HG03108 (cell line): ENCODE measurements at regions not wholly inside any gene's neighbourhood (a gene's known extent, or its start where the extent isn't known, plus 50 kb on each side); places are given as distances from the start of the nearest gene placed in this dataset.

Experiments used
- ATAC-seq: cut with Tn5 transposase; IDR thresholded peaks from one replicate; pipeline ENCODE4 v1.9.1; 2021; ENCODE audit warnings: moderate library complexity; ENCODE audit not compliant: unreplicated experiment

DNA sequence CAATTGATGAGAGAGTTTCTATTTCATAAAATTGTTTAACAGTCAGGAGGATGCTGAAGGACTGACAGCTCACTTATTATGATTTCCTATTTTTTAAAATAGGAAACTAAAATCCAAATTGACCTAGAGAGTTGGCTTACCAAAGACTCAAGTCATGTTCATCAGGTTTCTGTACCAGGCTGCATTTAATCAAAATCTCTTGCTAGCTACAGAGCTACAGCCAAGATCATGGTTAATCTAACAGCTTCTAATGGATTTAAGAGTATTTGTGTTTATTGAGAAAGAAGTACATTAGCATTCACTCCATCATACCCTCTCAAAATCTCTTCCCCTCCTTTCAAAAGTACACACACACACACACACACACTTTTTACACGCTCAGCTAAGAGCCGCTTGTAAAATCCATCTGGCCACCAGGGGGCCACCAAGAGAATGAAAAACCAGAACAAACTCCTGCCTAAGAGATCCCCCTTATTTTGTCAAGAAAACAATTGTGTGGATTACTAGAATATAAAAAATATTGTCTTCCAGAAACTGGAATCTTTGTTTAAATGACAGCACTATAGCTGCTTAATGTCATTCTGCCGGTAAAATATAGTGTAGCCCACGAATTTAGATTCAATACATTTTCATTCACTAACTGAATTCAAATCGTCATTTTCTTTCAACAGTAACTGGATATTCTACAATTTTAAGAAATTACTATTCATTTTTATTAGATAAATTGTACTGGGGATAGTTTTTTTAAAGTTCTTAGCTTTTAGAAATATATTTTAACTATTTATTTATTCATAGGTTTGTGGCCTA lies 334.0 kb downstream of the BTG1 start:
- no peak for ATAC-seq

DNA sequence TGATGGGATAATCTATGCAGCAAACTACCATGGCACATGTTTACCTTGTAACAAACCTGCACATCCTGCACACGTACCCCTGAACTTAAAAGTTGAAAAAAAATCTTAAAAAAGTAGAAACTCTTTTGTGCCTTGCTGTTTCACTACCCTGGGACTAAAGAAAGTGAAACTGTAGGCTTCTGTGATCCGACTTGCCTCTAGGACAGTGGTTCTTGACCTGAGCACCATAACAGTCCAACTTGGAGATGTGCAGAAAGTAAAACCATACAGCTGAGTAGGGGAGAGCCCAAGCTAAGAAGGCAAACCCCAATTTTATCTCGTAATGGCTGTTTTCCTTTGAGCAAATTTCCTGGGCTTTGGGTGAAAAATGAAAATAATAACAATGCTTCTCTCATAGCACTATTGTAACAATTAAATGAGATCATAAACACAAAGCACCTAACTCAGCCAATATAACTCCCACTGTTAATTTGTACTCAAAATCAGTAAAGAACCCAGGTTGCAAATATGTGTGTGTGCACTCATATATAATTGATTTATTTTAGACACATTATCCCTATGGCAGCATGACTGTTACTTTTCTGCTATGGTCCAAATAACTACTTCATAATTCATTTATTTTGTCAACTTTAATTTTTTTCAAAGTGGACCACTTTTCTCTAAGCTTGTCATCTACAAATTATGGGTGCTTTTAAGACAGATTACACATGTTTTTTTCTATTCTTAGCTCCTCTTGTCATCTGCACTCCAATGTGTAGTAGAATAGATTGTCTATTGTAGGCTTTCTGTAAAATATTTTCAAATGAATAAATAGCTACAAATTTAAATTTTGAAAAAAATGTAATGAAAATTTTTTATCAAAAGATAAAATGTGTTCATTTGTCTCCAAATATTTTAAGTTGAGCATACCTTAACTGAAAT lies 334.9 kb downstream of the BTG1 start:
- ATAC-seq: no peak

DNA sequence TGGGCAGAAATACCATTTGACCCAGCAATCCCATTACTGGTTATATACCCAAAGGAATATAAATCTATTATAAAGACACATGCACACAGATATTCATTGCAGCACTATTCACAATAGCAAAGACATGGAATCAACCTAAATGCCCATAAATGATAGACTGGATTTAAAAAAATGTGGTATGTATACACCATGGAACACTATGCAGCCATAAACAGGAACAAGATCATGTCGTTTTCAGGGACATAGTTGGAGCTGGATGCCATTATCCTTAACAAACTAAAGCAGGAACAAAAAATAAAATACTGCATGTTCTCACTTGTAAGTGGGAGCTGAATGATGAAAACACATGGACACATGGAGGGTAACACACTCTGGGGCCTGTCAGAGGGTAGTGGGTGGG lies 335.6 kb downstream of the BTG1 start:
- no peak for ATAC-seq

DNA sequence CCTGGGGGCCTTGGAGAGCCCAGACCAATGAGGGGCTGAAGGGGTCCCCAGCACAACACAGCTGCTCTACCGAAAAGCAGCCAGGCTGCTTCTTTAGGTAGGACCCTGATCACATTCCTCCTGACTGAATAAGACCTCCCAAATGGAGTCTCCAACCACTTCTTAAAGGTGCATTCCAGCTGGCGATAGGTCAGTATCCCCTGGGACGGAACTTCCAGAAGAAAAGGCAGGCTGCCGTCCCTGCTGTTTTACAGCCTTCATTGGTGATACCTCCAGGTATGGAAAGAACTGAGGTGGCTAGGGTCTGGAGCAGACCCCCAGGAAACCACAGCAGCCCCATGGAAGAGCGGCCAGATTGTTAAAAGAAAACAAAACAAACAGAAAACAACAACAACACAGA lies 340.6 kb downstream of the BTG1 start:
- ATAC-seq: no peak

DNA sequence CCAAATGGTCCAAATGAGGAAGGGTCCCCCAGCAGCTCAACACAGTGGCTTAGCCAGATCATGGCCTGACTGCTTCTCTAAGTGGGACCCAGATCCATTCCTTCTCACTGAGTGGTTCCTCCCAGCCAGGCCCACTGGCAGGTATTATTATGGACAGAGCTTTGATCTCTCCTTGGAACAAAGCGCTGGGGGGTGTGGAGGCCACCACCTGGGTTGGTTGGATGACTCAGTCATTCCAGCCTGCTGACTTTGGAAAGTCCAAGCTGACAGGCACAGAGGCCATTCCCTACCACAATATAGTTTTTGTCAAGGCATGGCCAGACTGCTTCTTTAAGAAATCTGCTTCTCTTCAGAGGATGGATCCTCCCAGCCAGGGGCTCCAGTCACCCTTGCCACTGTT lies 341.1 kb downstream of the BTG1 start:
- ATAC-seq: no peak

DNA sequence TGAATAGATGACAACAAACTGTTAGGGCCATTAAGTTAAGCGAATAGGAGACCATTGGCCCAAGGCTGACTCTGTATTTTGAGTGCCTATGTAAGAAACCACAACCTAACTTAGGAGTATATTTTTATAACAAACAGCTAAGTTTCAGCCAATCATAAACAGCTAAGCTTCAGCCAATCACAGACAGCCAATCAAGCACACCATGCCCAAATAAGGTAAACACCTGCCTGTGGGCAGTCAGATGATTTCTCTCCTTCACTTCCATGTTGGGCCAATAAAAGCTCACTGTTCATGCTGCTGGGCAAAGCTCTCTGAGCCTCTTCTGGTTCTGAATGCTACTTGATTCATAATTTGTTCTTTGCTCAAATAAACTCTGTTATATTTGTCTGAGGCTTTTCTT lies 344.6 kb downstream of the BTG1 start:
- ATAC-seq: no peak

DNA sequence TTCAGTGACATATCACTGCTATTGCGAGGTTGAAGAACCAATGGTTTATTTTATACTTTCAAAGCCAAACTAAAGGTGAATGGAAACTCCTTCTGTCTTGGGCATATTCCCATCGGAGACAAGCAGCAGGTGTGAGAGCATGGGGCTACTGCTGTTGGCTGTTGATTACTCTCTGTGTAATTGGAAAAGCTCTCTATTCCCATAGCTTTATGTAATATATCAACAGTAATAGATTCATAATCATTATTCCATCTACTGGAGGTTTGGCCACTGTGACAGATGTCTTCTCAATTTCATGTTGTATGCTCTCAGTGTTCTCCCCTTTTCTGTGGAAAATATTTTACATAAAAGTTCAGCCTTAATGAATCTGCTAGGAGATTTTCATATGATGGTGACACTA lies 352.0 kb downstream of the BTG1 start:
- no peak for ATAC-seq

DNA sequence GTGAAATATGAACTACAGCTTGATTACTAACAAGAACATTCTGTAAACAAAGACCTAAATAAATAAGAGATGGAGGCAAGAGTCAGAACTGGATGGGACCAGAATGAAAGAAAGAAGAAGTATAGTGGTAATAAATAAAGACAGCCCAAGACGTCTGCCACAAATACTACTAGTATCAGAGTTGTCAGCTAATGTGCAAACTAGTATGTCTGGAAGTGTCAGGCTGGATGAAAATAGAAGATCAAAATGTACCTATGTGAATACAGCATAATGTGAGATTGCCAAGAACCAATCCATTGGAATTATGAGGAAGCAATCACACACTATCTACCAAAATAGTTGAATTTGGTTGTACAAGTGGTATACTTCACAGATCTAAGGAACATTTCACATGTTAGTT lies 353.0 kb downstream of the BTG1 start:
- no peak for ATAC-seq

DNA sequence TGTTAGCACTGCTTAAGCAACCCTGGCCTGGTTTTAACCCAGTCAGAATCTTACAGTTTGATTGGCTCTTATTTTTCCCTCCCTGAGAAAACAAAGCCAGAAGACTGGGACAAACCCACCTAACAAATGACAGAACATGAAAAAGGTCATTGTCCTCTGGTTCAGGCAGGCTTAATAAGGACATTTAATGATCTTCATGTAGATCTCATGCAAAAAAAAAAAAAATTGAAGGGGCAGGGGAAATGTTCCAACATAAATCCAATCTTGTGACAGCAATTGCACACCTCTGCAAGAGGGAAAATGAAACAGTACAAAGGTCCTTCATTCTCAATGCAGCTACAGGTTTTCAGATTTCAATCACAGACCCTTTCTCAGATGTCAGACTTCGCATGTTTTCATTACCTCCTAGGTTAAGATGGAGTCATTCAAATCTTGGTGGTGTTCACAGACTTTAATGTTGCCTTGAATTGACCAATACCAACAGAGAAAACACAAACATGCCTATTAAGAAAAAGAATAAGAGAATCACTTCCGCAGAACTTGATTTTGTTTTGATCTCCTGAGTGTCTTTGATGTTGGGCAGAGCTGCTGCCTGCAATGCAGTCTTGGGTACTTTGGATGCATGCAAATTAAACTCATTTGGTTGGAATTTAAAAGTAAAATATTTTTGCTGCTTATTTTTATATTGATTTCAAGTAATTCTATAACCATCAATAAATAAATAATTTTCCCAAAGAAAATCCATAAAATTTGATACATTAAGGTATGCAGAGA lies 359.0 kb downstream of the BTG1 start:
- ATAC-seq: no peak

DNA sequence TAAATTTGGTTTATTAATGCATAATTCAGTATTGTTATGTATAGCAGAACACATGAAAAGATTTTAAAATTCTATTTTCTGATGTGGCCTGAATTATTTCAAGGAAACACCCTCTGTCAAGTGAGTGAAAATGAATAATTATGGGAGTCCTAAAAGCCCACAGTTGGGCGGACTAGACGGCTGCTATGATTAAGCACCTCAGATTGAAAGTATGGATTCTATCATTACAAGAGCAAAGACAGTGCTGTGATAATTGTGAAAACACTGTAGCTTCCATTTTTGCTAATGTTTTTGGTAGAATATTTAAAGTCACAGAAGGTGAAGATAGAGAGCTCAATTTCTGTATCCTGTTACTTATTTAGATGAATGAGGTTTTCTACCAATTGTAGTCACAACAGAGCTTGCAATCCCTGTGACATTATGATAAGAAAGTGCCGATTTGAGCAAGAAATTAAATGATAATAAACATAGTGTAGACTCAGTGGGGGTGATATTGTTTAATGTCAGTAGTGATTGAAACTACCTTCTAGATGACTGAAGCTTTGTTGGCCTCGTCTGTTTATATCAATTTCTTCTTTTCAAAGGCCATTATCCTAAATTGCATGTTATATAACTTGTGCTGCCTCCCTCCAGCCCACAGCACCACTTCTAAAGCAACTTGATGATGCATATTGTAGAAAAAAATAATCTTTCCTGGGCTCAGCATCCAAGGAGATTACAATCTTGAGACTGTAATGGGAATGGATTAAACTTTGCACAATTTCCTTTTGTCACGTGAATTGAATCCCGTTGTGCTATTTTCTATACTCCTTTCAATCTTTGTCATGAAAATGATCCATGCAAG lies 359.8 kb downstream of the BTG1 start:
- ATAC-seq: no peak

DNA sequence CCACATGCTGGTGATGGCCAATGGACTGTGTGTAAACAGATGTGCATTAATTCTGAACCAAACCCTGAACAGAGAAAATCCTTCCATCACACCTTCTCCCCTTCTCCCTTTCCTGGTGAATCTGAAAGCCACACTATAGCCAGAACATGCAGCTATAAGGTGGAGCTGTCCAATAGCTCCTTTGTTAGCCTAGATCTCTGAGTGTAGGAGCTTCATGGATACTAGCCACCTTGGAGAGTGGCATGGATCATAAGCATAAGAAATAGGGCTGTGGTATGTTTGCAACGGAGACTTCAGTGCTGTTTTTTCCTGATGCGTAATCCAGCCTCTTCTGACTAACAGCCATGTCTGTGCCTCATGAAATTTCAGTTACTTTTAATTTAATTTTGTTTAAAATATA lies 364.5 kb downstream of the BTG1 start:
- no peak for ATAC-seq

DNA sequence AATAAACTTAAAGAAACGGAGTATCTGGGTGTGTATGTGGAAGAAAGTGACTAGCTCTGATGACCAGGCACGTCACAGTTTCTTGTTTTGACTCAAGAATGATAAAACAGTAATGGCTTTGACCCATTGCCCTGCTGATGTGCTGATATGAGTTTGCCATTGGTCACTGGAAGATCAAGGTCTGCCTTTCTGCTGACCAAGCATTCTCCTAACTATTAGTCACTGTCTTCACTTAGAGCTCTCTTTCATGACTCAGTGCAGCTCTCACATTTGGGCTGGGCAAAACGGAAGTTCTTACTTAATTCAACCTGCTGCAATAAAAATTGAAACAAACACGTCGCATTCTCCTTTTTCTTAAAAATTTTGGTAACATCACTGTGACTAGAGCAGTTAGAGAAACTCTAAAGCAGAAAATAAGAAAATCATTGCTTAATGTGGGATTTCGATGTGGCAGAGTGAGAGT lies 366.7 kb downstream of the BTG1 start:
- peak; percentile 94 for ATAC-seq

DNA sequence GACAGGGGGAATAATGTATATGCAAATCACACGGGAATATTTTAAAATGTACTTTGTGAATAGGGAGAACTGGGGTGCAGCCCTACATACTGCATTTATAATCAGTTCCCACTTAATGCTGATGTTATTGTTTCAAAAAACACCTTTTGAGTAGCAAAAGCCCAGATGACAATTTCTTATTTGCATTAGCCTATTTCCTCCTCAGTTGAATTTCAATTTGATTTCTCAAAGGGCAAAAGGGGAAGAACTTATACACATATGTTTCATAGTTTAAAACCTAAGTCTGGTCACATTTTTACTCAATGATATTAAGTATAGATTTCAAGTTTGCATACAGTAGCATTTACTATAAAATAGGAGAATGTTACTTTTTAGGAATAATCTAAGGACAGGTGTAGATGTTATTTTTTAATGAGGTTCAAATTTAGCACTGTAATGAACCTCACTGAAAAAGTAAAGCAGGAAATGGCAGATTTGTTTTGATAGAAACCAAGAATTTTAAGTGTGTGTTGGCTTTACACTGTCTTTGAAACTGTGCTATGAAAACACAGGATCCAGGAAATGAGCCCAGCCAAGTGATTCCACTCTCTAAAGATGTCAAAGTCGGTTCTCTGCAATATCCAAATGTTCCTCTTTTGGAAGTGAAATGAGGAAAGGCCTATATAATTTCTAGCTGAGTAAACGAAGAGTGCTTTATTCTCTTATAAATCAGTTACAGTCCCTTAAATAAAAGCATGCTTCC lies 367.4 kb downstream of the BTG1 start:
- ATAC-seq: peak; percentile 50

DNA sequence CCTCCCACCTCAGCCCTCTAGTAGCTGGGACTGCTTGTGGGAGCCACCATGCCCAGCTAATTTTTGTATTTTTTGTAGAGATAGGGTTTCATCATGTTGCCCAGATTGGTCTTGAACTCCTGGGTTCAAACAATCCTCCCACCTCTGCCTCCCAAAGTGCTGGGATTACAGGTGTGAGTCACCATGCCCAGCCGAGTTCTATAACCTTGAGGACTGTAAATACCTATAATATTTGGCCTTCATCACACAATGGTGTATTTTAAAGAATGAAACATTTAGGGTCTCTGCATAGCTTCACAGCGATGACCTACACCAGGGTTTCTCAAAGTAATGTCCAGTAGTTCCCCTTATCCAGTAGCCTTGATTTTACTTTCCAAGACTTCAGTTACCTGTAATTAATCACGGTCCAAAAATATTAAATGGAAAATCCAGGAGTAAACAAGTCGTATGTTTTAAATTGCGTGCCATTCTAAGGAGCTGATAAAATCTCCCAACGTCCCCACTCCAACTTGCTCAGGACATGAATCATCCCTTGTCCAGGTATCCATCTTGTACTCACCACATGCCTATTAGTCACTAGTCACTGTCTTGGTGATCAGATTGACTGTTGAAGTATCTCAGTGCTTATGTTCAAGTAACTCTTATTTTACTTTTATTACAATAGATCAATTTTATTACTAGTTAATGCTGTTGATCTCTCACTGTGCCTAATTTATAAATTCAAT lies 368.2 kb downstream of the BTG1 start:
- ATAC-seq: no peak

DNA sequence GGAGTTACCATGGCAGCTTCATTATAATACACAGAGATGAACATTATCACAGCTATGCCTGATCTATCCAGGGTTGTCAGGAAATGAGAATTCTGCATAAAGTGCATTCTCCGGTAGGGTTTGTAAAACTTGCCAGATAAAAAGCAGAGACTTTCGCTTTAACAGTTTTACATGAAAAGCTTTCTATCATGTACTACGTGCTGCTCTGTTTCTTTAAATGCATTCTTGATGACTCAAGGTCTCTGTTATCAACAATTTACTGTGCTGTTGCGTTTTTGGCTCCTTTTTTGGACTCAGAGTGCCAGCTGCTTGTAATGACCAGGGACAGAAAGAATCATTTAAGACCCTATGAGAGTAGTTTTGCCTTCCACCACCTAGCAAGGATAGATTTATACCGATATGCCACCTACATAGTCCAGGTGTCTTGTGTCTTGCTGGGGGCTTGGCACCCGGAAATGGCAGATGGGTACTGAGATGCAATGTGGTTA lies 371.2 kb downstream of the BTG1 start:
- ATAC-seq: no peak

DNA sequence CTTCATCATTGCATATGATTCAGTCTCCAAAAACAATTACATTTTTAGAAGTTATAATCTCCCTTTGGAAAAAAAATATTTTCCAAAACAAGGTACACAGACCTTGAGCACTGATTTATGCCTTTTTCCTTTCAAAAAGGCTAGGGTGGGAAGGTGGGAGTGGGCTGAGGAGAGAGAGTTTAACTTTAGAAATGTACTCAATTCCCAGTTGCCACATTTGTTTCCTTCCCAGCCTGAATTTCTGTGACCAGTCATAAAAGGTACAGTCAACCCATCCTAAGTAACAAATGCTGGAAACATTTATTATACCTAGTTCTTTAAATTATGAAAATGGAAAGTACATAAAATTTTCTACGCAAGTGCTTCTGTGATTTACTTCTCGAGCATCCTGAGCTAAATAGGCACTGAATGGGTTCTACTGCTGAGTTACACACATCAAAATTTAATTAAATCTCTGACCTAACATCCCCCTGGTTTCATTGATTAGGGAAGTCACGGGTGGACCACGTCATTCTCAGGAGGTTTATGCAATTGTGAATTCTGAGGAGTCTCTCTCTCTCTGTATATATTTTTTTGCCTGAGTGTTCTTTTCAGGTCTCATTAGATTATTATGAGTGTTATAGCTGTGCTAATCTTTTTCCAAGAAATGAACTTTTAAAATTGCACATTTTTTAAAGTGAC lies 371.8 kb downstream of the BTG1 start:
- no peak for ATAC-seq

DNA sequence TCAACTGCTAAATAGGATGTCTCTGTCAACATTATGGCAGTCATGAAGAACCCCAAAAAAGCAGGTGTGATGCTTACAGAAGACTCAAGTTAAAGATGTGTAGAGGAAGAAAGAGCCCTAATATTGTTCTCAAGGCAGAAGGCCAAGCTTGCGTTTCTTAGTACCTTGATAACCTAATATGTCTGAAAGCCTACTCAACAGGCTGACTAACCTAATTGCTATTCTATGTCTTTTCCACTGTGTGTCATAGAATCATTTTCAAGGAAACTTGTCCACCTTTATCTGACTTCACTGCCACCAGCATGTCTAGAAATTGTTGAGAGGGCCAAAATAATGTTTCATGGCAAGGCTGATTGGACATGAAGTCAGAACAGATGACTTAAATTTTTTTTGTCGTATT lies 373.2 kb downstream of the BTG1 start:
- ATAC-seq: no peak

DNA sequence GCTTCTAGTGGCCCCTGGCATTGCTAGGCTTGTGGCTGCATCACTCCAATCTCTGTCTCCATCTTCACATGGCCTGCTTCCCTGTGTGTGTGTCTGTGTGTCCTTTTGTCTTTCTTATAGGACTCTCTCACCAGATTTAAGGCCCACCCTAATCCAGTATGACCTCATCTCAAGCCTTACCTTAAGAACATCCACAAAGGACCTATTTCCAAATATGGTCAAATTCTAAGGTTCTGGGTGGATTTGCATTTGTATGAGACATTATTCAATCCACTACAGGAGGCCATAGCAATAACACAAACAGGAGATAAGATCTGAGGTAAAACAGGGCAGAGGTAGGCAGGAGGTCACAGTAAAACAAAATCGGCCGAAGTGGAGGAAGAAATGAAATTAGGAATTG lies 375.9 kb downstream of the BTG1 start:
- ATAC-seq: no peak
